Left hindlimb (tissue), 1 donor: ENCODE measurements at regions not wholly inside any gene's neighbourhood (a gene's known extent, or its start where the extent isn't known, plus 50 kb on each side); places are given as distances from the start of the nearest gene placed in this dataset.

ENCODE experiments used
- DNase-seq: peaks from one replicate; pipeline ENCODE4 v3.0.0-alpha.2; 2018

- peak; percentile 19 for DNase-seq
Observed at GRCh38 chr12:132392389-132393244, 63.2 kb upstream of the GALNT9 start.

- DNase-seq, result peak; percentile 22
Observed at GRCh38 chr12:132391326-132392041, 62.1 kb upstream of the GALNT9 start.

- peak; percentile 13 for DNase-seq
Observed at GRCh38 chr12:132390287-132391076, 61.1 kb upstream of the GALNT9 start.

- peak; percentile 8 for DNase-seq
Observed at GRCh38 chr12:132389526-132390286, 60.3 kb upstream of the GALNT9 start.

- peak; percentile 9 for DNase-seq
Observed at GRCh38 chr12:132389026-132389425, 59.6 kb upstream of the GALNT9 start.

- peak; percentile 33 for DNase-seq
Observed at GRCh38 chr12:132388379-132389015, 59.1 kb upstream of the GALNT9 start.

GRCh38 chr12:132386926-132387497 lies 57.6 kb upstream of the GALNT9 start:
- DNase-seq, result peak; percentile 15

- peak; percentile 16 for DNase-seq
Observed at GRCh38 chr12:132385923-132386751, 56.7 kb upstream of the GALNT9 start.

- no peak for DNase-seq
Observed at GRCh38 chr12:132384916-132385774, 55.8 kb upstream of the GALNT9 start.

GRCh38 chr12:132380641-132381040 lies 51.3 kb upstream of the GALNT9 start:
- DNase-seq, result peak; percentile 26

- no peak for DNase-seq
Observed at GRCh38 chr12:132379996-132380395, 50.6 kb upstream of the GALNT9 start.

GRCh38 chr12:132379576-132379975 lies 50.2 kb upstream of the GALNT9 start:
- DNase-seq, result no peak
